T-cell (primary cell): ENCODE measurements at regions not wholly inside any gene's neighbourhood (a gene's known extent, or its start where the extent isn't known, plus 50 kb on each side); places are given as distances from the start of the nearest gene placed in this dataset.

ENCODE experiments used
- ATAC-seq, 4 experiments: fragments of 200-7000 bp in 3 of 4; fragments of 150-1000 bp in 1 of 4; cut with Tn5 transposase; replicated peaks in 1 of 4; 1 replicate in 3 of 4; 2 replicates in 1 of 4; pipeline ENCODE4 v1.10.0; 2021; ENCODE audit warnings: moderate library complexity in 3 of 4, mild to moderate bottlenecking in 2 of 4, moderate number of reproducible peaks in 1 of 4
- CTCF ChIA-PET, 2 donors: fragments of 300-600 bp; sonication (Branson Sonifier 250); formaldehyde crosslinking; loops; one replicate each; lab custom pipeline; 2022; ENCODE audit warnings: antibody characterized with exemption in 2 of 2; lab: Charles Lee
- POLR2A ChIA-PET, 2 donors: fragments of 300-600 bp; sonication (Branson Sonifier 250); formaldehyde crosslinking; loops; one replicate each; lab custom pipeline; 2022; ENCODE audit warnings: antibody characterized with exemption in 2 of 2; lab: Charles Lee
- DNase-seq, 35 experiments: peaks; one replicate each; pipeline versions ENCODE4 v3.0.0 to v3.0.0-alpha.2; 2013 to 2023
- H3K27ac ChIP-seq: one replicate; pipeline ENCODE4 v1.5.1; 2013; ENCODE audit warnings: low read length
- H3K27me3 ChIP-seq, 2 experiments: replicated peaks in 1 of 2; 1 replicate in 1 of 2; 2 replicates in 1 of 2; pipeline versions ENCODE4 v1.6.1 to v1.7.0; 2013; ENCODE audit warnings: low read length in 1 of 2, mixed read lengths in 1 of 2; ENCODE audit not compliant: control insufficient read depth in 2 of 2, insufficient read depth in 2 of 2; ENCODE audit errors: extremely low read depth in 1 of 2
- H3K36me3 ChIP-seq, 2 donors: 1 replicate in 1 of 2; 2 replicates in 1 of 2; pipeline versions ENCODE4 v1.6.1 to v1.7.0; 2013; ENCODE audit warnings: low read length in 1 of 2; ENCODE audit not compliant: control insufficient read depth in 2 of 2, insufficient read depth in 1 of 2; ENCODE audit errors: extremely low read depth in 1 of 2
- H3K4me1 ChIP-seq, 2 experiments: 1 replicate in 1 of 2; 2 replicates in 1 of 2; pipeline versions ENCODE4 v1.6.1 to v1.7.0; 2013; ENCODE audit warnings: low read length in 2 of 2, mixed read lengths in 1 of 2; ENCODE audit not compliant: insufficient read depth in 2 of 2, control insufficient read depth in 1 of 2; ENCODE audit errors: extremely low read depth in 1 of 2
- H3K4me3 ChIP-seq, 2 donors: 1 replicate in 1 of 2; 2 replicates in 1 of 2; pipeline versions ENCODE4 v1.5.1 to v1.7.0; 2013; ENCODE audit warnings: mild to moderate bottlenecking in 2 of 2, low read length in 1 of 2, moderate library complexity in 1 of 2; ENCODE audit not compliant: control insufficient read depth in 1 of 2; ENCODE audit errors: extremely low read depth in 1 of 2
- H3K9me3 ChIP-seq: 2 replicates; pipeline ENCODE4 v1.7.0; 2013
- H3K27ac Mint-ChIP-seq, 2 donors: one replicate each; pipeline ENCODE4 v1.8.0; 2020 to 2021; ENCODE audit warnings: mild to moderate bottlenecking in 2 of 2, mixed read lengths in 2 of 2
- H3K27me3 Mint-ChIP-seq, 2 donors: one replicate each; pipeline ENCODE4 v1.8.0; 2021 to 2022; ENCODE audit warnings: mixed read lengths in 2 of 2
- H3K36me3 Mint-ChIP-seq: one replicate; pipeline ENCODE4 v1.8.0; 2021; ENCODE audit warnings: mixed read lengths
- H3K4me1 Mint-ChIP-seq, 3 donors: one replicate each; pipeline ENCODE4 v1.8.0; 2020 to 2022; ENCODE audit warnings: mixed read lengths in 3 of 3, mild to moderate bottlenecking in 1 of 3
- H3K4me3 Mint-ChIP-seq, 3 donors: one replicate each; pipeline ENCODE4 v1.8.0; 2020 to 2022; ENCODE audit warnings: mild to moderate bottlenecking in 3 of 3, mixed read lengths in 3 of 3, moderate library complexity in 3 of 3
- H3K9me3 Mint-ChIP-seq, 3 donors: one replicate each; pipeline ENCODE4 v1.8.0; 2020 to 2022; ENCODE audit warnings: mixed read lengths in 3 of 3
- WGBS: methylation state at CpG from one replicate; pipeline ENCODE4 v1.1.5; 2013; ENCODE audit warnings: missing lambda C conversion rate; ENCODE audit not compliant: insufficient coverage; 5-methylcytosine and 5-hydroxymethylcytosine counted together

DNA sequence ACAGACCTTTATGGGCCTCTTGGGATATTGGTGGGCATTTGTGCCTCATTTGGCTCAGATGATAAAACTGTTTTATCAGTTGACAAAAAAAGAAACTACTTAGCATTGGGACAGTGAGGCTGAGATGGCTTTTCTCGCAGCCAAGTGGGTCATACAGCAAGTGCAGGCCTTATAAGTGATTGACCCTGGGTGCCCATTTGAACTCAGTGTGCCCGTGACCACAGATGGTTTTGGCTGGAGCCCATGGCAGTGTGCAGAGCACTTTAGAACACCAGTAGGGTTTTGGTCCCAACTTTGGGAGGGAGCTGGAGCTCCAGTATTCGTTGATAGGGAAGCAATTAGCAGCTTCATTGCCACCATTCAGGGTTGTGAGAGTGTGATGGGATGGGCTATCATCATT lies 404.5 kb upstream of the LARGE1 start:
- ATAC-seq, result no peak
- no peak for DNase-seq
- no peak overlapping the region for H3K4me3 ChIP-seq
- Mint-ChIP-seq H3K4me3 (no peak overlapping the region), H3K36me3 (no peaks in the 10 kb centered on the region), H3K9me3 (peaks cover 0 to 9% (median 0%) of the 10 kb centered on the region in 3 donors), H3K27me3 (no peaks in the 10 kb centered on the region), H3K4me1 (no peaks in the 10 kb centered on the region), H3K27ac (no peak overlapping the region)
- no peaks in the 10 kb centered on the region for H3K36me3 ChIP-seq
- ChIA-PET CTCF (no interaction called here), POLR2A (no interaction called here)
- H3K9me3 ChIP-seq, result no peaks in the 10 kb centered on the region
- no peak overlapping the region for H3K27ac ChIP-seq
- H3K27me3 ChIP-seq, result peaks cover 0 to 2% of the 10 kb centered on the region in 2 experiments
- no peaks in the 10 kb centered on the region for H3K4me1 ChIP-seq
- 66% methylated on average over 3 of the region's 3 CpGs for WGBS

DNA sequence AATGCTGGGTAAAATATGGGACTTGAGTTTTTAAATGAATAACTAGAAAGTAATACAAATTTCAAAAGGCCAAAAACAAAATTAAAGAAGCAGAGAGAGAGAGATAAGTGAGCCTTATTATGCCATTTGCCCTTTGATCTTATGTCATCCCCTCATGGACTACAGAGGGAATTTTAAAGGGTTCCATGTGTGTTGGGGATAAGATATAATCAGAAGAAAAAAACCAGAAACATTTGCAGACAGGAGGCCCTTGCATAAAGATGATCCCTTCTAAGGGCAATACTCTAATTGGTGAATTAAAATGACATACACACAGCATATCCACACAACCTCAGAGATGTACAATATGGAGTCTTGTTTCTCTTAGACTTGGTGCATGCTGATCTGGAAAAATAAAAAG lies 406.6 kb upstream of the LARGE1 start:
- H3K27ac ChIP-seq, result no peak overlapping the region
- POLR2A ChIA-PET, result no interaction called here

DNA sequence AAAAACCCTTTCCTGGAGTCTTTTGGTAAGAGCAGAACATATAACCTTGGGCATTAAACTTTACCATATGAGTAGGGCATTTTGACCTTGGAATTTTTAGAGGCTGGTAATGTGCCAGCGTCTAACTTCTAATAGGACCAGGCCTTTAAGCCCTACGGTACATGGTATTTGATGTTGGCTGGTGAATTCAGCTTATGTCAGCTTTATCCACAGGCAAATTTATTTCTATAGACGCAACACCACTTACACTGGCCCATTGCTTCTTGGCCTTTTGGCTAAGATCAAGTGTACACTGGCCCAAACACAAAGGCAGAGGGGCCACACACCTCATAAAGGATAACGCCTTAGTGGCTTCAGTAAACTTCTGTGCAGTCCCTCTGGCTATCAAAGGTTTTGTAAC lies 410.2 kb upstream of the LARGE1 start:
- no peak overlapping the region for H3K4me3 ChIP-seq
- CTCF ChIA-PET, result no interaction called here
- no peaks in the 10 kb centered on the region for H3K27me3 Mint-ChIP-seq
- no peak overlapping the region for H3K27ac Mint-ChIP-seq
- 55% methylated on average over 2 of the region's 4 CpGs for WGBS
- no peaks in the 10 kb centered on the region for H3K4me1 ChIP-seq
- H3K9me3 ChIP-seq, result no peaks in the 10 kb centered on the region
- H3K36me3 Mint-ChIP-seq, result no peaks in the 10 kb centered on the region
- POLR2A ChIA-PET, result no interaction called here
- no peaks in the 10 kb centered on the region for H3K36me3 ChIP-seq
- H3K4me1 Mint-ChIP-seq, result no peaks in the 10 kb centered on the region
- DNase-seq (no peak), ATAC-seq (no peak)
- H3K27ac ChIP-seq, result no peak overlapping the region
- H3K4me3 Mint-ChIP-seq, result no peak overlapping the region
- no peaks in the 10 kb centered on the region for H3K27me3 ChIP-seq
- peaks cover 8 to 9% (median 8%) of the 10 kb centered on the region in 3 donors for H3K9me3 Mint-ChIP-seq

More for the DNA sequence above, 406.6 kb upstream of the LARGE1 start:
- no peak overlapping the region for H3K4me3 Mint-ChIP-seq
- Histone ChIP-seq H3K9me3 (no peaks in the 10 kb centered on the region), H3K4me1 (no peaks in the 10 kb centered on the region), H3K27me3 (peaks cover 0 to 2% of the 10 kb centered on the region in 2 experiments), H3K4me3 (no peak overlapping the region), H3K36me3 (no peaks in the 10 kb centered on the region)
- peaks cover 0 to 4% (median 0%) of the 10 kb centered on the region in 3 donors for H3K9me3 Mint-ChIP-seq
- no peak overlapping the region for H3K27ac Mint-ChIP-seq
- no peak for DNase-seq
- no peaks in the 10 kb centered on the region for H3K27me3 Mint-ChIP-seq
- no peak for ATAC-seq
- CTCF ChIA-PET, result no interaction called here
- no peaks in the 10 kb centered on the region for H3K36me3 Mint-ChIP-seq
- H3K4me1 Mint-ChIP-seq, result no peaks in the 10 kb centered on the region

DNA sequence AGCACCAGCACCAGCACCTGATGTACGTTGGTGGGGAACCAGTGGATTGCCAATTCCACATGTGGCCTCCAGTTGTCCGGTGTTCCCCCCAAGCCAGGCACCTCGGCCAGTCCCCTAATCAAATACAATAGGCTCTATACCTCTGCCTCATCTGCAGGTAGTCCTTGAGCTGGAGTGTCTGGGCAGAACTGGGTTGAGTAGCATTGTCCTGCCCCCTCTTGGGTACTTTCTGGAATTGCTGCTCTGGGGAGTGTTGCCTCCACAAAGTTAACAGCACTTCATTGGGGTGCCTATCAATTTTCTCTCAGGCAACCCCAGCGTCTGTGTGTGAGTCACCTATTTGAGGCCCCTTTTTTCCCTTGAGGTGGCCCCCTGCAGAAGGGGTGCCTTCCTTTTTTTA lies 413.0 kb upstream of the LARGE1 start:
- Histone ChIP-seq H3K4me3 (no peak overlapping the region), H3K36me3 (no peaks in the 10 kb centered on the region), H3K27ac (no peak overlapping the region), H3K4me1 (no peaks in the 10 kb centered on the region), H3K27me3 (no peaks in the 10 kb centered on the region), H3K9me3 (no peaks in the 10 kb centered on the region)
- Mint-ChIP-seq H3K9me3 (peaks cover 8 to 25% (median 17%) of the 10 kb centered on the region in 3 donors), H3K4me1 (no peaks in the 10 kb centered on the region), H3K36me3 (no peaks in the 10 kb centered on the region), H3K27ac (no peak overlapping the region), H3K4me3 (no peak overlapping the region), H3K27me3 (no peaks in the 10 kb centered on the region)
- 83% methylated on average over 2 of the region's 4 CpGs for WGBS
- POLR2A ChIA-PET, result no interaction called here
- CTCF ChIA-PET, result no interaction called here
- ATAC-seq (no peak), DNase-seq (no peak)

DNA sequence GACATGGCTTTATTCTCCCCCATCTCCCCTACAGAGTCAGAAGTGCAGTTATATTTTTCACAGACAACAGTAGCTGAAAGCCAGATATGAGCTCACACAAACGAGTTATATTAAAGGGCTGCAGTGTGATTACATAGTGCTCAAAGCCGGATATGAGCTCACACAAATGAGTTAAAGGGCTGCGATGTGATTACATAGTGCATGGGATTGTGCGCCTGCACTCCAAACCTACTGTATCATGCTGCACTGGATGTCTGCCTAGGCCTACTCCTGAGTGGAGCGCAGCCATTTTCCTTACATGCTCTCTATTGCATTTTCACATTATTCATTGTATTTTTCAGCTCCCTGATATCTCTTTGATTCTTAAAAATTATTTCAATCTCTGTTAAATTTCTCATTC lies 414.6 kb upstream of the LARGE1 start:
- Histone ChIP-seq H3K27me3 (no peaks in the 10 kb centered on the region), H3K9me3 (no peaks in the 10 kb centered on the region), H3K4me3 (no peak overlapping the region), H3K36me3 (no peaks in the 10 kb centered on the region), H3K27ac (no peak overlapping the region), H3K4me1 (no peaks in the 10 kb centered on the region)
- DNase-seq (no peak), ATAC-seq (no peak)
- Mint-ChIP-seq H3K27me3 (no peaks in the 10 kb centered on the region), H3K4me3 (no peak overlapping the region), H3K9me3 (peaks cover 8 to 25% (median 17%) of the 10 kb centered on the region in 3 donors), H3K36me3 (no peaks in the 10 kb centered on the region), H3K4me1 (no peaks in the 10 kb centered on the region), H3K27ac (no peak overlapping the region)
- WGBS, result 63% methylated on average over 4 of the region's 5 CpGs
- ChIA-PET CTCF (no interaction called here), POLR2A (no interaction called here)

DNA sequence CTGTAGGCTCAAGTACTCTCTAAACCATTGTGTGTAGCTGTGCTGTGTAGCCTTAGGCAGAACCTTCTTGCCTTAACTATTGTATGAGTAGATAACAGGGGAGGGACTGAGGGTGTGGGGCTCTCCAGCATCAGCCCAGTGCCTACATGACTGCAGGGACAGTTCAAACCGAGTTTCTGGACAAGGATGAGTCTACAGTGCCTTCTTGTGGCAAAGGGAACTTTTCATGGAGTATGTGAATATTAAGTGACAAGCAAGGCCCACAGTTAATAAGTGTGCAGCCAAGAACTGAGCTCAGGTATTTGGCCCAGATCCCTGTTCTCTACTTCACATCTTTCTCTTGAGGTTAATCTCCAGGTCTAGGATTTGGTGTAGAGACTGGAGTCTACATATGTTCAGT lies 424.4 kb upstream of the LARGE1 start:
- ChIA-PET CTCF (no interaction called here), POLR2A (no interaction called here)
- Mint-ChIP-seq H3K4me1 (no peaks in the 10 kb centered on the region), H3K9me3 (peaks cover 0 to 5% (median 0%) of the 10 kb centered on the region in 3 donors), H3K27ac (no peak overlapping the region), H3K36me3 (no peaks in the 10 kb centered on the region), H3K27me3 (peaks cover 3% of the 10 kb centered on the region in 2 donors), H3K4me3 (no peak overlapping the region)
- no peak overlapping the region for H3K27ac ChIP-seq
- no peaks in the 10 kb centered on the region for H3K27me3 ChIP-seq
- H3K4me1 ChIP-seq, result no peaks in the 10 kb centered on the region
- H3K36me3 ChIP-seq, result no peaks in the 10 kb centered on the region
- ATAC-seq (no peak), DNase-seq (no peak)
- no CpG with 5 or more reads among the region's 1 CpG for WGBS
- H3K4me3 ChIP-seq, result no peak overlapping the region
- H3K9me3 ChIP-seq, result no peaks in the 10 kb centered on the region
